HCT116 (cell line): ENCODE measurements at regions not wholly inside any gene's neighbourhood (a gene's known extent, or its start where the extent isn't known, plus 50 kb on each side); places are given as distances from the start of the nearest gene placed in this dataset.

Experiments used
- ATAC-seq: fragments of 200-7000 bp; cut with Tn5 transposase; 2 replicates; pipeline ENCODE4 v1.9.1; 2020; ENCODE audit warnings: mild to moderate bottlenecking, moderate library complexity
- BruUV-seq: library from RNA; stranded (reverse); fragments of 400-500 nt; replicated peaks from 2 replicates; lab custom pipeline; 2021; lab: Mats Ljungman, UMichigan
- CTCF ChIA-PET: fragments of 300-600 bp; sonication (Branson Sonifier 250); formaldehyde crosslinking; loops from one replicate; lab custom pipeline; 2021; ENCODE audit warnings: antibody characterized with exemption; lab: Charles Lee
- POLR2A ChIA-PET: fragments of 300-600, 350-600 bp; sonication (Branson Sonifier 250); formaldehyde crosslinking; loops from one replicate; lab custom pipeline; 2021; ENCODE audit warnings: antibody characterized with exemption; lab: Charles Lee
- RAD21 ChIA-PET, 2 experiments: fragments of 300-600 bp; sonication (Branson Sonifier 250); formaldehyde crosslinking; loops; one replicate each; lab custom pipeline; 2023; ENCODE audit warnings: low total read pairs in 2 of 2; ENCODE audit not compliant: uncharacterized antibody in 2 of 2, unreplicated experiment in 2 of 2, low non-redundant PET in 1 of 2; lab: Charles Lee
- DNase-seq: peaks from one replicate; pipeline ENCODE4 v3.0.0-alpha.2; 2010; ENCODE audit warnings: low read depth, low spot score
- H2AFZ ChIP-seq: fragments of 200-600 bp; shearing (Covaris generic), sonication (generic); 2 replicates; pipeline ENCODE4 v1.6.1; 2017; ENCODE audit warnings: low read depth, mixed run types, mixed read lengths, antibody characterized with exemption, low read length; ENCODE audit not compliant: poor library complexity, severe bottlenecking
- H3K27ac ChIP-seq: 2 replicates; pipeline ENCODE4 v1.5.1; 2012; ENCODE audit warnings: low read depth, low read length
- H3K27me3 ChIP-seq: fragments of 200-600 bp; sonication (generic); 2 replicates; pipeline ENCODE4 v1.6.1; 2016; ENCODE audit warnings: mixed run types, low read length, mixed read lengths; ENCODE audit not compliant: insufficient read depth
- H3K36me3 ChIP-seq, 2 experiments: fragments of 200-500 bp in 1 of 2; fragments of 200-600 bp in 1 of 2; sonication (Bioruptor generic) in 1 of 2; sonication (generic) in 1 of 2; 2 replicates each; pipeline versions ENCODE4 v1.5.1 to v1.6.1; 2014 to 2016; ENCODE audit warnings: low read length in 2 of 2, inconsistent platforms in 1 of 2, mixed read lengths in 1 of 2, mixed run types in 1 of 2; ENCODE audit not compliant: insufficient read depth in 2 of 2, control insufficient read depth in 1 of 2
- H3K4me1 ChIP-seq, 2 experiments: fragments of 200-600 bp in 1 of 2; sonication (generic) in 1 of 2; 2 replicates each; pipeline versions ENCODE4 v1.5.1 to v1.6.1; 2012 to 2017; ENCODE audit warnings: low read length in 2 of 2, inconsistent platforms in 1 of 2, mild to moderate bottlenecking in 1 of 2, mixed read lengths in 1 of 2, mixed run types in 1 of 2, moderate library complexity in 1 of 2; ENCODE audit not compliant: insufficient read depth in 2 of 2, control insufficient read depth in 1 of 2
- H3K4me2 ChIP-seq: fragments of 200-600 bp; sonication (generic); 2 replicates; pipeline ENCODE4 v1.6.1; 2017; ENCODE audit warnings: mixed run types, low read length, mixed read lengths
- H3K4me3 ChIP-seq, 2 experiments: fragments of 200-600 bp in 1 of 2; sonication (generic) in 1 of 2; replicated peaks in 1 of 2; 2 replicates each; pipeline ENCODE4 v1.5.1; 2011 to 2016; ENCODE audit warnings: low read length in 2 of 2, control low read depth in 1 of 2, low read depth in 1 of 2, mild to moderate bottlenecking in 1 of 2, mixed read lengths in 1 of 2, mixed run types in 1 of 2
- H3K79me2 ChIP-seq: fragments of 200-600 bp; sonication (generic); 2 replicates; pipeline ENCODE4 v1.6.1; 2017; ENCODE audit warnings: mild to moderate bottlenecking, mixed run types, low read length, moderate library complexity, mixed read lengths; ENCODE audit not compliant: insufficient read depth
- H3K9ac ChIP-seq: fragments of 200-600 bp; sonication (generic); 2 replicates; pipeline ENCODE4 v1.6.1; 2016; ENCODE audit warnings: low read length, mixed read lengths
- H3K9me2 ChIP-seq: fragments of 200-600 bp; sonication (generic), shearing (Covaris generic); 2 replicates; pipeline ENCODE4 v1.6.1; 2017; ENCODE audit warnings: mixed run types, mild to moderate bottlenecking, moderate library complexity; ENCODE audit not compliant: insufficient read depth
- H3K9me3 ChIP-seq, 2 experiments: fragments of 200-500 bp in 1 of 2; fragments of 200-600 bp in 1 of 2; sonication (Bioruptor generic) in 1 of 2; sonication (generic) in 1 of 2; 2 replicates each; pipeline ENCODE4 v1.6.1; 2014 to 2017; ENCODE audit warnings: low read length in 2 of 2, mixed read lengths in 2 of 2, inconsistent platforms in 1 of 2, low read depth in 1 of 2, mild to moderate bottlenecking in 1 of 2, mixed run types in 1 of 2, moderate library complexity in 1 of 2; ENCODE audit not compliant: control insufficient read depth in 1 of 2, insufficient read depth in 1 of 2
- H4K20me1 ChIP-seq: fragments of 200-600 bp; sonication (generic), shearing (Covaris generic); 2 replicates; pipeline ENCODE4 v1.6.1; 2017; ENCODE audit warnings: mixed run types, mild to moderate bottlenecking, moderate library complexity; ENCODE audit not compliant: insufficient read depth
- CBX3 ChIP-seq: IDR thresholded peaks from 2 replicates; pipeline ENCODE4 v1.6.1; 2012; ENCODE audit warnings: low read depth
- EGR1 ChIP-seq: IDR thresholded peaks from 2 replicates; pipeline ENCODE4 v1.6.1; 2012; ENCODE audit warnings: low read depth
- EZH2phosphoT487 ChIP-seq: fragments of 200-600 bp; IDR thresholded peaks from 2 replicates; pipeline ENCODE4 v1.6.1; 2018; ENCODE audit warnings: antibody characterized with exemption, borderline replicate concordance
- POLR2AphosphoS5 ChIP-seq: IDR thresholded peaks from 2 replicates; pipeline ENCODE4 v1.6.1; 2011; ENCODE audit warnings: mild to moderate bottlenecking, low read depth, low read length, moderate library complexity
- SIN3A ChIP-seq: IDR thresholded peaks from 2 replicates; pipeline ENCODE4 v1.6.1; 2012; ENCODE audit warnings: low read depth
- SP1 ChIP-seq: IDR thresholded peaks from 2 replicates; pipeline ENCODE4 v1.6.1; 2012; ENCODE audit warnings: low read depth
- SRF ChIP-seq: IDR thresholded peaks from 2 replicates; pipeline ENCODE4 v1.6.1; 2012; ENCODE audit warnings: low read depth
- TCF7L2 ChIP-seq: IDR thresholded peaks from 2 replicates; pipeline ENCODE4 v1.7.0; 2011; ENCODE audit warnings: borderline replicate concordance, inconsistent platforms; ENCODE audit not compliant: insufficient read depth, insufficient read length; ENCODE audit errors: extremely low read depth
- ZFX ChIP-seq: fragments of 450-650 bp; IDR thresholded peaks from 2 replicates; pipeline ENCODE4 v1.6.1; 2017
- ZNF274 ChIP-seq: fragments of 200-500 bp; sonication (Bioruptor generic); IDR thresholded peaks from 2 replicates; pipeline ENCODE4 v1.6.1; 2014; ENCODE audit warnings: mild to moderate bottlenecking, low read depth, low read length, inconsistent platforms
- intact Hi-C: fragments of 100-400 bp; cut with micrococcal nuclease; formaldehyde crosslinking; loops from 2 replicates; pipeline ENCODE4 v1.10.0; 2022
- TF ChIP-seq, protein P1 (sequence below): IDR thresholded peaks from 2 replicates; pipeline ENCODE4 v1.6.1; 2012
- TF ChIP-seq, protein P2 (sequence below): IDR thresholded peaks from 2 replicates; pipeline ENCODE4 v1.6.1; 2012; ENCODE audit warnings: low read depth

DNA sequence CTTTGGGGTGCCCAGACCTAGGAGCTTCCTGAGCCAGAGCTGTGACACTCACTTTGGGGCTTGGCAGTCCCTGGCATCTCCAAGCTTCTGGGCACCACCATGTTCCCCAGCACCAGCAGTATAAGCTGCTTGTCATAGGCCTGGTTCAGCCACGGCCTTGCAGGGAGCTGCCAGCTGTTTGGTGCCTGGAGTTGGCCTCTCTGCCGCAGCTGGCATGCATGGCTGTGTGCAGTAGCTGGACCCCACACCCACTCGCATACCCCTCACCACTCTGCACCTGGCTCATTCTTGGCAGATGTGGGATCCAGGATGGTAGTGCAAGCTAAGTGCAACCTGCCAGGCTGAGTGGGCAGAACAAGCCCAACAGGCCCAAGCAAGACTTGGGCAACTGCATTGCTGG lies 73.4 kb upstream of the BRD7 start:
- RAD21 ChIA-PET: no interaction called here
- Histone ChIP-seq H3K79me2 (no peaks in the 10 kb centered on the region), H4K20me1 (no peaks in the 10 kb centered on the region), H3K27me3 (no peaks in the 10 kb centered on the region), H3K4me2 (no peak overlapping the region), H3K9ac (no peak overlapping the region), H3K36me3 (no peaks in the 10 kb centered on the region), H3K4me3 (no peak overlapping the region), H3K4me1 (no peaks in the 10 kb centered on the region), H3K9me2 (no peaks in the 10 kb centered on the region), H3K9me3 (peaks cover 7 to 12% of the 10 kb centered on the region in 2 experiments; a peak in 2 of 4 replicates), H3K27ac (no peak overlapping the region), H2AFZ (no peak overlapping the region)
- CTCF ChIA-PET: no interaction called here
- ATAC-seq (no peak), DNase-seq (no peak)
- no peak for TF ChIP-seq SRF
- TF ChIP-seq EGR1: no peak
- TF ChIP-seq SP1: no peak
- TF ChIP-seq TCF7L2: no peak
- TF ChIP-seq SIN3A: no peak
- no peak for TF ChIP-seq EZH2phosphoT487
- TF ChIP-seq POLR2AphosphoS5: no peak
- TF ChIP-seq, protein P1, sequence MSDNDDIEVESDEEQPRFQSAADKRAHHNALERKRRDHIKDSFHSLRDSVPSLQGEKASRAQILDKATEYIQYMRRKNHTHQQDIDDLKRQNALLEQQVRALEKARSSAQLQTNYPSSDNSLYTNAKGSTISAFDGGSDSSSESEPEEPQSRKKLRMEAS: no peak
- no peak for TF ChIP-seq ZFX
- TF ChIP-seq ZNF274: no peak
- no peak for TF ChIP-seq CBX3
- no TSS peak for BruUV-seq
- intact Hi-C loops: no loop called here
- POLR2A ChIA-PET: no interaction called here

DNA sequence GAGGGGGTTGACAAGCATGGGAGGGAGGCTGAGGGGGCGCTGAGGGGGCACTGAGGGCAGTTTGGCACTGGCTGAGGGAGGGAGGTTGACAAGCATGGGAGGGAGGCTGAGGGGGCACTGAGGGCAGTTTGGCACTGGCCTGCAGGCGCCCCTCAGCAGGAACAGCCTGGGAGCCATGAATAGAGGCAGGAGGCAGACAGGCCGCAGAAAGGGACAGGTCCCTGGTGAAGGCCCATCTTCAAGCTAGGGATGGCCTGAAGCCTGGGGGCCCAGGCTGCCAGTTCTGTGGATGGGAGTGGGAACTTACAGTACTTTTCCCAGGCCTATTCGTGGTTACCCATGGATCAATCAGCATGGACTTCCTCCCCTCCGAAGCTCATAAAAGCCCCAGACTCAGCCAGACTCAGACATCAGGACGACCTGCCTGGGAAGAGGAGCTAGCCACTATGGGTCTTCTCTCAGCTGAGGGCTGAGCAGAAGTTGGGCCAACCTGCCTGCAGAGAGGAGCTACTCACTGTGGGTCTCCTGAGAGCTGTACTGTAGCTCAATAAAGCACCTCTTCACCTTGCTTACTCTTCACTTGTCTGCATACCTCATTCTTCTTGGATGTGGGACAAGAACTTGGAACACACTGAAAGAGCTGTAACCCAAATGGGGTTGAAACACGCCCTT lies 72.8 kb upstream of the BRD7 start:
- RAD21 ChIA-PET: no interaction called here
- H3K4me3 ChIP-seq: no peak overlapping the region
- POLR2A ChIA-PET: no interaction called here
- no peaks in the 10 kb centered on the region for H3K79me2 ChIP-seq
- H4K20me1 ChIP-seq: no peaks in the 10 kb centered on the region
- no peaks in the 10 kb centered on the region for H3K4me1 ChIP-seq
- no peak for TF ChIP-seq CBX3
- TF ChIP-seq, protein P2, sequence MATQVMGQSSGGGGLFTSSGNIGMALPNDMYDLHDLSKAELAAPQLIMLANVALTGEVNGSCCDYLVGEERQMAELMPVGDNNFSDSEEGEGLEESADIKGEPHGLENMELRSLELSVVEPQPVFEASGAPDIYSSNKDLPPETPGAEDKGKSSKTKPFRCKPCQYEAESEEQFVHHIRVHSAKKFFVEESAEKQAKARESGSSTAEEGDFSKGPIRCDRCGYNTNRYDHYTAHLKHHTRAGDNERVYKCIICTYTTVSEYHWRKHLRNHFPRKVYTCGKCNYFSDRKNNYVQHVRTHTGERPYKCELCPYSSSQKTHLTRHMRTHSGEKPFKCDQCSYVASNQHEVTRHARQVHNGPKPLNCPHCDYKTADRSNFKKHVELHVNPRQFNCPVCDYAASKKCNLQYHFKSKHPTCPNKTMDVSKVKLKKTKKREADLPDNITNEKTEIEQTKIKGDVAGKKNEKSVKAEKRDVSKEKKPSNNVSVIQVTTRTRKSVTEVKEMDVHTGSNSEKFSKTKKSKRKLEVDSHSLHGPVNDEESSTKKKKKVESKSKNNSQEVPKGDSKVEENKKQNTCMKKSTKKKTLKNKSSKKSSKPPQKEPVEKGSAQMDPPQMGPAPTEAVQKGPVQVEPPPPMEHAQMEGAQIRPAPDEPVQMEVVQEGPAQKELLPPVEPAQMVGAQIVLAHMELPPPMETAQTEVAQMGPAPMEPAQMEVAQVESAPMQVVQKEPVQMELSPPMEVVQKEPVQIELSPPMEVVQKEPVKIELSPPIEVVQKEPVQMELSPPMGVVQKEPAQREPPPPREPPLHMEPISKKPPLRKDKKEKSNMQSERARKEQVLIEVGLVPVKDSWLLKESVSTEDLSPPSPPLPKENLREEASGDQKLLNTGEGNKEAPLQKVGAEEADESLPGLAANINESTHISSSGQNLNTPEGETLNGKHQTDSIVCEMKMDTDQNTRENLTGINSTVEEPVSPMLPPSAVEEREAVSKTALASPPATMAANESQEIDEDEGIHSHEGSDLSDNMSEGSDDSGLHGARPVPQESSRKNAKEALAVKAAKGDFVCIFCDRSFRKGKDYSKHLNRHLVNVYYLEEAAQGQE: no peak
- TF ChIP-seq SRF: no peak
- TF ChIP-seq, all 23 proteins: peak for 0
- no peak overlapping the region for H2AFZ ChIP-seq
- H3K27me3 ChIP-seq: no peaks in the 10 kb centered on the region
- H3K4me2 ChIP-seq: no peak overlapping the region
- ATAC-seq (no peak), DNase-seq (no peak)
- no peaks in the 10 kb centered on the region for H3K9me2 ChIP-seq
- CTCF ChIA-PET: no interaction called here
- intact Hi-C loops: no loop called here
- no TSS peak for BruUV-seq
- H3K9me3 ChIP-seq: peaks cover 7 to 12% of the 10 kb centered on the region in 2 experiments; a peak in 2 of 4 replicates
- H3K36me3 ChIP-seq: no peaks in the 10 kb centered on the region
- no peak overlapping the region for H3K27ac ChIP-seq
- H3K9ac ChIP-seq: no peak overlapping the region
